ENCODE measurements at regions not wholly inside any gene's neighbourhood (a gene's known extent, or its start where the extent isn't known, plus 50 kb on each side); places are given as distances from the start of the nearest gene placed in this dataset.

- Histone ChIP-seq H3K4me2 (ENCODE audit: low read depth, low read length) (no peak overlapping the region), H3K4me3 (replicated peaks in 1 of 3; ENCODE audit: insufficient read depth in 1 of 3, low read depth in 2 of 3, low read length in 3 of 3) (no peak overlapping the region), H3K9me3 (ENCODE audit: low read length) (no peaks in the 10 kb centered on the region), H2AFZ (ENCODE audit: low read length) (no peak overlapping the region), H3K79me2 (ENCODE audit: insufficient read depth, low read length) (no peaks in the 10 kb centered on the region), H3K4me1 (ENCODE audit: insufficient read depth, low read length) (no peaks in the 10 kb centered on the region), H4K20me1 (ENCODE audit: insufficient read depth, low read length) (no peaks in the 10 kb centered on the region), H3K27me3 (ENCODE audit: control insufficient read depth in 1 of 2, insufficient read depth in 2 of 2, low read length in 2 of 2) (peaks cover 2 to 56% of the 10 kb centered on the region in 2 experiments; a peak in 3 of 5 replicates), H3K9ac (ENCODE audit: insufficient read depth, low read depth, low read length) (no peak overlapping the region), H3K36me3 (replicated peaks in 1 of 2; ENCODE audit: control insufficient read depth in 1 of 2, insufficient read depth in 2 of 2, low read length in 2 of 2) (no peaks in the 10 kb centered on the region), H3K27ac (ENCODE audit: extremely low read length, insufficient read depth, low read length) (no peak overlapping the region)
- intact Hi-C loops (cut with micrococcal nuclease; ENCODE audit: unreplicated experiment) (no loop called here), in situ Hi-C loops (cut with HindIII; ENCODE audit: extremely low pct_ligation_motif_present, low pct_unique_long_range_greater_than_20kb) (no loop called here)
- no peak for ATAC-seq
- no peak for FAIRE-seq
- CTCF ChIA-PET (ENCODE audit: low intra/inter-chr PET ratio, low total read pairs), result no interaction called here
- BruUV-seq (replicated peaks), result no TSS peak
- WGBS (ENCODE audit: low lambda C conversion rate), result 3% methylated on average over 2 of the region's 2 CpGs
- POLR2A ChIA-PET, result no interaction called here
- DNase-seq (ENCODE audit: low spot score), result no peak
- no peak for TF ChIP-seq ZNF589 (CRISPR knock-in tag; conservative IDR thresholded peaks at IDR 0.05)
- TF ChIP-seq ZMAT5 (CRISPR knock-in tag; IDR thresholded peaks at IDR 0.05; ENCODE audit: borderline replicate concordance, low read depth), result no peak
- TF ChIP-seq XRCC5 (optimal IDR thresholded peaks at IDR 0.05; ENCODE audit: low read length), result no peak
- TF ChIP-seq ZNF30 (CRISPR knock-in tag; IDR thresholded peaks at IDR 0.05), result no peak
- TF ChIP-seq ZNF3 (CRISPR knock-in tag; IDR thresholded peaks at IDR 0.05), result no peak
- TF ChIP-seq SKI (IDR thresholded peaks at IDR 0.05; ENCODE audit: partially characterized antibody), result no peak
- no peak for TF ChIP-seq NCOA2 (CRISPR knock-in tag; IDR thresholded peaks at IDR 0.05)
- TF ChIP-seq ZNF572 (CRISPR knock-in tag; IDR thresholded peaks at IDR 0.05), result no peak
- TF ChIP-seq CSRNP2 (CRISPR knock-in tag; conservative IDR thresholded peaks at IDR 0.05; ENCODE audit: low read depth), result no peak
- TF ChIP-seq FOXK2 (IDR thresholded peaks at IDR 0.05), result no peak
- no peak for TF ChIP-seq SALL2 (CRISPR knock-in tag; IDR thresholded peaks at IDR 0.05)
- TF ChIP-seq ARID4A (CRISPR knock-in tag; IDR thresholded peaks at IDR 0.05; ENCODE audit: borderline replicate concordance), result no peak
These were observed 59.0 kb upstream of the RUNX3 start for GRCh38 chr1:24989082-24989481.

All from HepG2 (cell line).